Caco-2 (cell line): ENCODE measurements at regions not wholly inside any gene's neighbourhood (a gene's known extent, or its start where the extent isn't known, plus 50 kb on each side); places are given as distances from the start of the nearest gene placed in this dataset.

Experiments used
- BruUV-seq: library from RNA; stranded (reverse); fragments of 400-500 nt; replicated peaks from 2 replicates; lab custom pipeline; 2021; lab: Mats Ljungman, UMichigan
- CTCF ChIA-PET: fragments of 300-600 bp; sonication (Branson Sonifier 250); formaldehyde crosslinking; loops from one replicate; lab custom pipeline; 2022; ENCODE audit warnings: antibody characterized with exemption; lab: Charles Lee
- POLR2A ChIA-PET: fragments of 300-600 bp; sonication (Branson Sonifier 250); formaldehyde crosslinking; loops from one replicate; lab custom pipeline; 2022; ENCODE audit warnings: antibody characterized with exemption; lab: Charles Lee
- DNase-seq, 2 experiments: peaks; one replicate each; pipeline versions ENCODE4 v3.0.0 to v3.0.0-alpha.2; 2020 to 2022
- H3K27me3 ChIP-seq: replicated peaks from 2 replicates; pipeline ENCODE4 v1.6.0; 2011; ENCODE audit warnings: low read length; ENCODE audit not compliant: control insufficient read depth, insufficient read depth
- H3K36me3 ChIP-seq: 2 replicates; pipeline ENCODE4 v1.5.1; 2011; ENCODE audit warnings: low read length; ENCODE audit not compliant: control insufficient read depth, insufficient read depth
- H3K4me1 ChIP-seq: fragments of 250-450 bp; sonication (Bioruptor Pico); 2 replicates; pipeline ENCODE4 v1.5.1; 2020; ENCODE audit warnings: mild to moderate bottlenecking
- H3K4me3 ChIP-seq: 2 replicates; pipeline ENCODE4 v1.5.1; 2011; ENCODE audit warnings: low read depth, mild to moderate bottlenecking, control low read depth, low read length
- H3K9me3 ChIP-seq: fragments of 250-450 bp; sonication (Bioruptor Pico); 2 replicates; pipeline ENCODE4 v1.5.1; 2020; ENCODE audit warnings: mild to moderate bottlenecking, moderate library complexity
- H3K27ac Mint-ChIP-seq: one replicate; pipeline ENCODE4 v1.8.0; 2022; ENCODE audit warnings: mixed read lengths; ENCODE audit not compliant: unreplicated experiment
- H3K27me3 Mint-ChIP-seq: one replicate; pipeline ENCODE4 v1.8.0; 2022; ENCODE audit warnings: mixed read lengths; ENCODE audit not compliant: insufficient read depth, unreplicated experiment
- H3K36me3 Mint-ChIP-seq: one replicate; pipeline ENCODE4 v1.8.0; 2022; ENCODE audit warnings: mild to moderate bottlenecking, mixed read lengths; ENCODE audit not compliant: insufficient read depth, unreplicated experiment
- H3K4me1 Mint-ChIP-seq: one replicate; pipeline ENCODE4 v1.8.0; 2022; ENCODE audit warnings: low read depth, mixed read lengths; ENCODE audit not compliant: unreplicated experiment
- H3K4me3 Mint-ChIP-seq: one replicate; pipeline ENCODE4 v1.8.0; 2022; ENCODE audit warnings: mild to moderate bottlenecking, moderate library complexity, mixed read lengths; ENCODE audit not compliant: unreplicated experiment
- H3K9me3 Mint-ChIP-seq: one replicate; pipeline ENCODE4 v1.8.0; 2022; ENCODE audit warnings: mixed read lengths; ENCODE audit not compliant: unreplicated experiment
- intact Hi-C: fragments of 100-400 bp; cut with micrococcal nuclease; formaldehyde crosslinking; loops from one replicate; pipeline ENCODE4 v1.10.0; 2022; ENCODE audit not compliant: unreplicated experiment
- TF ChIP-seq, protein P1 (sequence below), 2 experiments: fragments of 200-600 bp in 1 of 2; IDR thresholded peaks; 1 replicate in 1 of 2; 2 replicates in 1 of 2; pipeline versions ENCODE4 v1.5.1 to v1.8.0; 2011 to 2022; ENCODE audit warnings: antibody characterized with exemption in 1 of 2, control low read depth in 1 of 2, inconsistent platforms in 1 of 2, low read depth in 1 of 2, low read length in 1 of 2, mild to moderate bottlenecking in 1 of 2, moderate library complexity in 1 of 2; ENCODE audit not compliant: insufficient read depth in 1 of 2, severe bottlenecking in 1 of 2, unreplicated experiment in 1 of 2

DNA sequence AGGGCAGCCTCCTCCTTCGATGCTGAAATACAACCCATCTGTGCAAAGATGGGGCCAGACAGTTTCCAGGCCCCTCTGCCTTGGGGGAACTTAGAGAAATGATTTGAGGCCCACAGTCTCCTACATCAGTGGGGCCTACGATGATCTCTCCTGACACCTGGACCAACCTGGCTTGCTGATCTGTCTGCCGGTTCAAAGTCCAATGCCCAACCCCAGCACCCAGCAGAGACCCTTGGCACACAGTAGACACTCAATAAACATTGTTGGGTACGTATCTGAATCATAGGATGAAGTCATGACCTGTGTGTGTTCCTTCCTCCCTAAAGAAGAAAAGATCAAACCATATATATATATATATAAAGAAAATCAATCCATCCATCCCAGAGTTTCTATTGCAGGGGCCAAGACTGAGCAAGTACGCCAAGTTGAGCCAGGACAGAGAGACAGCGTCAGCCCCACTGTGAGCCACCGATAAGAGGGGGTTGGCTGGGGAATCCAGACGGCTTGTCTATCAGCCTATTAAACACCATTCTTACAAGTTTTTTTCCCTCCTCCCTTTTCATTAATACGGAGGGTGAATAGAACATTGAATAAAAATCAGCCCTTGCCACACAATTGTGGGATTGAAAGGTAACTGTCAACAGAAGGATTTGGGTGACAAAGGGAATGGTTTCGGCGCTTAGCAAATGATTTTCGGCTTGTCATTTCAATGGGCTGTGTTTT, 244.1 kb downstream of the MN1 start:
- H3K27me3 ChIP-seq, result no peaks in the 10 kb centered on the region; the same call in 1 of the 2 replicates
- no peak for DNase-seq
- no peak overlapping the region for H3K4me3 ChIP-seq
- Mint-ChIP-seq H3K4me3 (no peak overlapping the region), H3K27me3 (peaks cover 4% of the 10 kb centered on the region), H3K36me3 (no peaks in the 10 kb centered on the region), H3K27ac (no peak overlapping the region), H3K9me3 (peaks cover 7% of the 10 kb centered on the region), H3K4me1 (no peaks in the 10 kb centered on the region)
- TF ChIP-seq, protein P1, sequence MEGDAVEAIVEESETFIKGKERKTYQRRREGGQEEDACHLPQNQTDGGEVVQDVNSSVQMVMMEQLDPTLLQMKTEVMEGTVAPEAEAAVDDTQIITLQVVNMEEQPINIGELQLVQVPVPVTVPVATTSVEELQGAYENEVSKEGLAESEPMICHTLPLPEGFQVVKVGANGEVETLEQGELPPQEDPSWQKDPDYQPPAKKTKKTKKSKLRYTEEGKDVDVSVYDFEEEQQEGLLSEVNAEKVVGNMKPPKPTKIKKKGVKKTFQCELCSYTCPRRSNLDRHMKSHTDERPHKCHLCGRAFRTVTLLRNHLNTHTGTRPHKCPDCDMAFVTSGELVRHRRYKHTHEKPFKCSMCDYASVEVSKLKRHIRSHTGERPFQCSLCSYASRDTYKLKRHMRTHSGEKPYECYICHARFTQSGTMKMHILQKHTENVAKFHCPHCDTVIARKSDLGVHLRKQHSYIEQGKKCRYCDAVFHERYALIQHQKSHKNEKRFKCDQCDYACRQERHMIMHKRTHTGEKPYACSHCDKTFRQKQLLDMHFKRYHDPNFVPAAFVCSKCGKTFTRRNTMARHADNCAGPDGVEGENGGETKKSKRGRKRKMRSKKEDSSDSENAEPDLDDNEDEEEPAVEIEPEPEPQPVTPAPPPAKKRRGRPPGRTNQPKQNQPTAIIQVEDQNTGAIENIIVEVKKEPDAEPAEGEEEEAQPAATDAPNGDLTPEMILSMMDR (IDR thresholded peaks at IDR 0.05; ENCODE audit: insufficient read depth in 1 of 2, low read depth in 1 of 2, low read length in 1 of 2, severe bottlenecking in 1 of 2, unreplicated experiment in 1 of 2), result no peak
- H3K4me1 ChIP-seq, result no peaks in the 10 kb centered on the region
- H3K9me3 ChIP-seq, result peaks cover 6% of the 10 kb centered on the region; the same call in 1 of the 2 replicates
- intact Hi-C loops, result no loop called here
- H3K36me3 ChIP-seq, result no peaks in the 10 kb centered on the region
- CTCF ChIA-PET, result no interaction called here
- POLR2A ChIA-PET, result no interaction called here
- BruUV-seq, result no TSS peak

GRCh38 chr22:27558658-27559371, 242.7 kb downstream of the MN1 start:
- no peaks in the 10 kb centered on the region for H3K4me1 ChIP-seq
- ChIA-PET POLR2A (no interaction called here), CTCF (no interaction called here)
- H3K27me3 Mint-ChIP-seq, result peaks cover 8% of the 10 kb centered on the region
- H3K27me3 ChIP-seq, result no peaks in the 10 kb centered on the region; the same call in 1 of the 2 replicates
- H3K9me3 ChIP-seq, result no peaks in the 10 kb centered on the region
- H3K4me3 Mint-ChIP-seq, result no peak overlapping the region
- TF ChIP-seq, protein P1 (IDR thresholded peaks at IDR 0.05; ENCODE audit: insufficient read depth in 1 of 2, low read depth in 1 of 2, low read length in 1 of 2, severe bottlenecking in 1 of 2, unreplicated experiment in 1 of 2), result no peak
- no peaks in the 10 kb centered on the region for H3K36me3 ChIP-seq
- no peaks in the 10 kb centered on the region for H3K9me3 Mint-ChIP-seq
- no peak overlapping the region for H3K4me3 ChIP-seq
- BruUV-seq, result no TSS peak
- intact Hi-C loops, result no loop called here
- no peak for DNase-seq
- H3K27ac Mint-ChIP-seq, result no peak overlapping the region
- no peaks in the 10 kb centered on the region for H3K36me3 Mint-ChIP-seq
- H3K4me1 Mint-ChIP-seq, result no peaks in the 10 kb centered on the region

DNA sequence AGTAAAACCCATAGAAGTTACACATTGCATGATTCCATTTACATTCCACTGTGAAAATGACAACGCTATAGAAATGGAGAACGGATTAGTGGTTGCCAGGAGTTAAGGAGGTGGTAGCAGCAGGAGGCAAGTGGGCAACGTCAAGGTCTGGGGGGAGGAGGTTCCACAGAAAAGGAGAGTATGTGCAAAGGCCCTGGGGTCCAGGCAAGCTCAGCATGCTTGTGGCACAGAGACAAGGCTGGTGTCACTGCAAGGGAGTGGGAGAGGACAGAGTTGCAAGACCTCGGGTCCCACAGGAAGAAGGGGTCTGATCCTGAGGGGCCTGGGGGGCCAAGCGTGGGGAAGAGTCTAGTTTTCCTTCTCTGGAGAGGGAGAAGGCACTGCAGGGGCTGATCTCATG, 240.8 kb downstream of the MN1 start:
- ChIA-PET POLR2A (no interaction called here), CTCF (no interaction called here)
- H3K4me1 ChIP-seq, result no peaks in the 10 kb centered on the region
- TF ChIP-seq, protein P1 (IDR thresholded peaks at IDR 0.05; ENCODE audit: insufficient read depth in 1 of 2, low read depth in 1 of 2, low read length in 1 of 2, severe bottlenecking in 1 of 2, unreplicated experiment in 1 of 2), result no peak
- H3K36me3 ChIP-seq, result no peaks in the 10 kb centered on the region
- no peak overlapping the region for H3K4me3 Mint-ChIP-seq
- H3K4me3 ChIP-seq, result no peak overlapping the region
- no peak overlapping the region for H3K27ac Mint-ChIP-seq
- intact Hi-C loops, result no loop called here
- peaks cover 8% of the 10 kb centered on the region for H3K27me3 Mint-ChIP-seq
- H3K4me1 Mint-ChIP-seq, result no peaks in the 10 kb centered on the region
- BruUV-seq, result no TSS peak
- H3K9me3 ChIP-seq, result no peaks in the 10 kb centered on the region
- no peak for DNase-seq
- no peaks in the 10 kb centered on the region; the same call in 1 of the 2 replicates for H3K27me3 ChIP-seq
- H3K36me3 Mint-ChIP-seq, result no peaks in the 10 kb centered on the region
- no peaks in the 10 kb centered on the region for H3K9me3 Mint-ChIP-seq
